NCI-H1694 treated with DMSO at 0.1 percent for 48 hours (cell line): ENCODE measurements at regions not wholly inside any gene's neighbourhood (a gene's known extent, or its start where the extent isn't known, plus 50 kb on each side); places are given as distances from the start of the nearest gene placed in this dataset.
"Not testable (repeated sequence)": the region's sequence is repeated elsewhere in the genome, so short reads cannot be mapped to it uniquely, and the experiment has no call there.

Source experiments
- DNase-seq: peaks from one replicate; lab custom pipeline; 2025; lab: John Stamatoyannopoulos, UW

DNA sequence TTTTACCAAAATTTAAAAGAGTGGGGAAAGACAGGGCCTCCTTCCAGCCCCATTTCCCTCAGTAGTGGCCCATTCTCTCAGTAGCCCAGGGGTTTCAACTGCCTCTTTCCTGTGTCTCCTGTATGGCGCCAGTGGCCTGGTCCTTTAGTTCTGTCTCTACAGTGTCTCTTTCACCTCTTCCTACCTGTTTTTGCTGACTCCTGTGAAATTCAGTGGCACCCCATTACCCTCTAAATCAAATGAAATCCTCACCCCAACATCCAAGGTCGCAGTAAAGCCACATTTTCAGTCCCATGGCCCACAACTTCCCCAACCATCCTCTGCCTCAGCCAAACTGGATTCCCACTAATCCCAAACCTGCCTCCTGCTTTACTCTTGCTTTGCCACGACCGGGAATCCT is 200.7 kb downstream of the IPMK start:
- no peak for DNase-seq

DNA sequence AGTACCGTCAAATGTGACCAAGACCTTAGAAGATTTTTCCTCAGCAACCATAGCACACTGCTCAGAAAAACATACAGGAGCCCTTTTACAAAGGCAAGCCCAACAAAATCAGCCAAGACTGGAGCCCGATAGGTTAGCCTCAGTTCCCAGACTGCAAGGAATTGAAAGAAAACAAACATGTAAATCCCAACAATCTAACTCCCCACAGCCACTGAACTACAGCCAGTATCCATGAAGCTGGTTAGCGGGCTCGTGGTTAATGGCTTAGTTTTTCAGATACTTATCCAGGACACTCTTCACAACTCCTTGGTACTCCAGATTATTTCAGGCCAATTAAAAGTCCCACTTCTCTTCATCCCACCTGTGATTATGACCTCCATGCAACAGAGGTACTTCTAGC is 201.6 kb downstream of the IPMK start:
- DNase-seq: no peak

DNA sequence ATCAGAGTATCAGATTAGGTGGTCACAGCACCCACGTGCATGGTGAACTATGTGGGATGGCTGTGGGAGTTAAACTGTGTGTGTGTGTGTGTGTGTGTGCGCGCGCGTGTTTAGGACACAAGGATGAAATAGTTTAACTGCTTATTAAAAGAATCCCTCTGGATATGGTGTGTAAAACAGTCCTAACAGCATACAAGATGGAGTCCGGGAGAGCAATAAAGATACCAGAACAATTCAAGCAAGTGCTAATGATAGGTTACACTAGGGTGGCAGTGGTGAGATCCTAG is 202.2 kb downstream of the IPMK start:
- no peak for DNase-seq

DNA sequence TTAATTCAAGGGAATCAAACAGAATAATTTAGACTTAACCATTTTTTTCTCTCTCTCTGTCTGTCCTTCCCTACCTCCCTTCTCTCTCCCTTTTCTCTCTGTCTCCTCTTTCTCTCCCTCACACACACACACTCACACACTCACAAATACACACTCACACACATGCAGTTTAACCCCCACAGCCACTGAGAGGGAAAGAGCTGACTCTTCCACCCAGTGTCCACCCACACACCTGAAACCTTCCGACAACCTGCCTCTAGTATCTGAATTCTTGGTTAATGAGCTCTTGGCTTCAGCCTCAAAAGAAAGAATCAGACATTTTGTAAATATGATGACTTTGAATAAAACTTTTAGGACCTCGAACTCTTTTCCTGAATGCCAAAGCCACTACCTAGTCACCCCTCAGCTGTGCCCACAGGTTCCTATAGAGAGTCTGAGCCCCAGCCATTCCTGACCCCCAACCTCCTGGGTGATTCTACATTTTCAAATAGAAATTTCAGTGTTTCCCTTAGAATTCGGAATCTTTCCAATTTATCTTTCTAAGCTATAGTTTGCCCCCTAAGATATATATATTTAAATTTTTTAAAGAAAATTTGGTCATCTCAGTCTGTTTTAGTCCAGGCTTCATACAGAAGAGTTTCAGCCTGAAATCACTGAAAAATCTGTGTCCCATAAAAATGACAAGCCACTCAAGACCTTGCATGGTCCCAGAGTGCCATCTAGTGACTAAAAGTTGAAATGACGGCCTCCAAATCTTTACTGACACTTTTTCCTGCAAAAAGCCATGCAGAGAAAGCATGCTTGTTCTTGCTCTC is 202.8 kb downstream of the IPMK start:
- peak; percentile 16 for DNase-seq

DNA sequence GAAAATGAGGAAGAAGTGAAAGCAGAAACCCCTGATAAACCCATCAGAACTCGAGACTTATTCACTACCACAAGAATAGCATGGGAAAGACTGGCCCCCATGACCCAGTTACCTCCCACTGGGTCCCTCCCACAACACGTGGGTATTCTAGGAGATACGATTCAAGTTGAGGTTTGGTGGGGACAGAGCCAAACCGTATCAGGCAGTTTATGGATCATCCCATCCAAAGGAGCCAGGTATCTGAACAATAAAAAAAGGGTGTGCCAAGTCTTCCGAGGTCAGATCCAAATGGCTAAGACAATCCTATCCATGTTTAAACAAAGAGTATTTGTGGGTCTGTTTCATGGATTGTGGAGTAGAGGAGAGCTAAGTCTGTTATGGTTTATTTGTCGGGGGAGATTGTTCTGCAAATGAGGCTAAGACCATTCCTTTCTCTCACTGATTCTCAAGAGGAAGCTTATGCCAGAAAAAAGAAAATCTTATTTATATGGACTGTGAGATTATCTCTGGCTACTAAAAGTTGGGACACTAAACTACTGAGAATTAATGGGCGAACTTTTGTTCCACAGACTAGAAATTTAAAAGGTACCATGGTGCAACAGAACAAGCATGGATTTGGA is 203.7 kb downstream of the IPMK start:
- no peak for DNase-seq

DNA sequence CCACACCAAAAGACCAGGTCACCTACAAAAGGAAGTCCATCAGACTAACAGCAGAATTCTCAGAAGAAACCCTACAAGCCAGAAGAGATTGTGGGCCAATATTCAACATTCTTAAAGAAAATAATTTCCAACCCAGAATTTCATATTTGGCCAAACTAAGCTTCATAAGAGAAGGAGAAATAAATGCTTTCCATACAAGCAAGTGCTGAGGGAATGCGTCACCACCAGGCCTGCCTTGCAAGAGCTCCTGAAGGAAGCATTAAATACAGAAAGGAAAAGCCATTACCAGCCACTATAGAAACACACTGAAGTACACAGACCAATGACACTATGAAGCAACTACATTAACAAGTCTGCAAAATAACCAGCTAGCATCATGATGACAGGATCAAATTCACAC is 209.0 kb downstream of the IPMK start:
- not testable (repeated sequence) for DNase-seq

DNA sequence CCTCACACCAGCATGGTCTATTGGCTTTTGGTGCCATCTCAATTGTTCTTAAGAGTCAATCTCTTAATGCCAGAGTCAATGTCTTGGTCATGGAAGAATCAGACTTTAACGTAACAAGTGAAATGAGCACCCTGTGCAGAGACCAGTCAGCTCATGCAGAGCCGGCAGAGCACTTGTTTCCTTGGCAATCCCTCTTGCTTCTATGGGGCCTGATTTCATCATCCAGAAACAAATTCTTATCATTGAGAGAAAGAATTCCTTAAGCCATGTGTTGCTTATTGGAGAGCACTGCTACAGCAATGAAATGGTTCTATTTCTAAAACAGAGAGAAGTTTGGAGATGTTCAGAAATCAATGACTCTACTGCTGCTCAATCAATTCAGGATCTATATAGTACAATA is 212.8 kb downstream of the IPMK start:
- no peak for DNase-seq

DNA sequence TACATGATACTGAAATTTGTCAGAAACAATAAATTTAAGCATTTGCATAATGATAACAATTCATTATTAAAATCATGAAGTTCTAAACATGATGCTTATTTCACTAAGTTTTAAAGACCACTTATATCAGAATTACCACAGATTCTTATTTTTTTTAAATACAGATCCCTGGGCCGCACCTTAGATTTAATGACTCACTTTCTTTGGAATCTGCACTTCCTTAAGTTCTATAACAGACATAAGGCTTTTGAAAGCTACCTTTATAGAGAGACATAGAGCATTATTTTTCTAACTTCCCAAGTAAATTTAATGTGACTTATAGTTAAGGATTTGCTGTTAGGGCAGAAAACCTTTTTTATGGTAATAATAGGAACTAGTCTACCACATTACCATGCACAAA is 214.9 kb downstream of the IPMK start:
- DNase-seq: no peak

DNA sequence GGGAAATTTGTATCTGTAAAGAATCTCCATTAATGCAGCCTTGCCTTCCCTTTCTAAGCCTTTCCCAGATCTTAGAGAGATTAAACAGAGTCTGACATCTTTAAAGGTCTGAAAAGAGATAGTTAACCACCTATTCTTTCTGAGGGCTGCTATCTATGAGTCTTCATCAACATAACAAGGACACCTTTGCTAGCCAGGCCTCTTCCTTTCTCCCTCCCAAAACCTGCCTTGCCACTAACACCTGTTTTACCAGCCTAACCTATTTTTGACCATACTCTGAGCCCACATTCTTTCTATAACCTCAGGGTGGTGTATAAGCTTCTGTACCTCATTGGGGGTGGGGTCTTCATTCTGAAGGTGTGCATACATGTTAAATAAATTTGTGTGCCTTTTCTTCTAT is 217.1 kb downstream of the IPMK start:
- no peak for DNase-seq

DNA sequence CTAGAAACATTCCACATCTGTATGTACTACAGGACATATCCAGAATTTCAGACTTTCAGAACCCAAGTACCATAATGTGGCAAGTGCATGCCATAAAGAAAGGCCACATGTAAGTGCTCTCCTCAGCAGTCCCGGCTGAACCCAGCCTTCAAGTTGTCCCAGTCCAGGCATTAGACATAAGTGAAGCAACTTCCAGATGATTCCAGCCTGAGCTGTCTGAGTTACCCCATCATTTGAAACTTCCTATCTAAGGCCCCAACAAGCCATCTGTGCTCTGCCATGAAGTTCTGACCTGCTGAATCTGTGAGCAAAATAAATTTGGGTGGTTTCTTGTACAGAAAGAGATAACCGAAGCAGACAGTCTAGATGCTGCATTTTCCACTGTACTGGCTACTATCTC is 218.8 kb downstream of the IPMK start:
- DNase-seq: no peak

DNA sequence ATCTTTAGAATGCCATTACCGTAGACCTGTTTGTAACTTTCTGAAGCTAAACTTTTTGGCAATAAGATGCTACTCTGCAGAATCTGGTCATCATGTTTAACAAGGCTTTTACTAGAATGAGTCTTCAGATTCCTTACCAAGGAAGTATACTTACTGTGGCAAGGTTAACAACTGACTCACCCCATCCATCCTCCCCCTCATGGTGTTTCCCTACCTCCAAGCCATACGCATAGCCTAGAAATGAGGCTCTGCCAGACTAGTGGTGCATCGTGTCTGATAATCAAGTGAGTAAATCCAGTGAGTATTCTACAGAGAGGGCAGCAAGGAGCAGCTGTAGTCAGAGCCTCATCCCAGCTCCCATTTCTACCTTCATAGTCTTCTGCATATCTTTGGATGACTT is 223.6 kb downstream of the IPMK start:
- no peak for DNase-seq

DNA sequence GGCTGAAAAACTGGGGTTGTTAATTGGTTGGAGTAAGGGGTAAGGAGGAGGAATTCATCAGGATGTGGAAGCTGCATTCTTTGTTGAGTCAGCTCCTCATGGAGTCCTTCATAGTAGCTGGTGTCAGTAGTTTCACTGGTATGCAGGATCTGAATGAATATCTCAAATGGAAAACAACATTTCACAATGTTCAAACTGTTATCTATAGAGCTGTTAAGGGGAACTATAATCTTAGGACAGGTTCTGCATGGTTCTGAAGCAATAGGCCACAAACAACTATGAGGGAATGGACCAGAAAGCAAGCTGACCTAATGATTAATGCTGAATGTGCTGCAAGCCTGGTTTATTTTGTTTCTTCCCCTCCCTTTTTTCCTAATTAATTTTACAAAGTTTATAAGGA is 225.8 kb downstream of the IPMK start:
- no peak for DNase-seq

DNA sequence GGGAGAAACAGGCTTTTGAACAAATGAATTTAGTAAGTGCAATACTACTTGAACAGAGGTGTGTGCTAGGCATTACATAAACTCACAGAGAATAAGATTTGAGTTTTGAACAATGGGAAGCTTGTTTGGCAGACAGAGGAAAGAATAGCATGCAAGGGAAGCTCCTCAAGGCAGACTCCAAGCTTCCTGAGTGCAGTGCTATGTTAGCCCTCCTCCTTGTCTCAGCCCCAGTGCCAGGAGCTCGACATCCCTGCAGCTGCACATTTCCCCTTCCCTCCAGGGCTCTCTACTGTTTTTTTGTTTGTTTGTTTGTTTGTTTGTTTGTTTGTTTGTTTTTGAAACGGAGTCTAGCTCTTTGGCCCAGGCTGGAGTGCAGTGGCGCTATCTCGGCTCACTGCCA is 237.5 kb downstream of the IPMK start:
- DNase-seq: no peak

DNA sequence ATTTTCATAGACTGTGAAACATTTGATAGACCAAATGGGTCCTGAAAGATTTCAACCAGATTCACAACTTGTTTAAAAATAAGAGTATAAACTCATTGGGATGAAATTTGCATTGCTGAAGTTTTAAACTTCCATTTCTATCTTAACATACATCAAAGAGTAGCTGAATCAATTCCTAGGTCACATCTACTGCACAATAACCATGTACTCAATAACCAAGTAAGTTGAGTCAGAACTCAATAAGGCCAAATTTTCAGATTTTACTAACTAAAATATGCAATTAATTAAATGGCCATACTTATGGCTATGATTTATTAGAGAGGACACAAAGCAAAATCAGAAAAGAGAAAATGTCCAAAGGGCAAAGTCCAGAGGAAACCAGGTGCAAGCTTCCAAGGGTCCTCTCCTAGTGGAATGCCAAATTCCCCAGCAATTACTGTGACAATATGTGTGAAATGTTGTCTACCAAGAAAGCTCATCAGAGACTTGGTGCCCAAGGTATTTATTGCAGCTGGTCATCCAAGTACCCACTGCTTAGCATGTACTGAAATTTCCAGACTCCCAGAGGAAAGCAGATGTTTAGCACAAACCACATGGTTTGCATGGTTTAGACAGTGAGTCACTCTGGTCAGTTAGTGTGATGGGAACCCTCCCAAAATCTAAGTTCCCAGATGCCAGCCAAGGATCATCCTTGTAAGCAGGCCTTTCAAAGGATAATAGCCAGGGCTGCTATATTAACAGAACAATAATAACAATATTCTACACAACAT is 238.9 kb downstream of the IPMK start:
- DNase-seq: no peak

DNA sequence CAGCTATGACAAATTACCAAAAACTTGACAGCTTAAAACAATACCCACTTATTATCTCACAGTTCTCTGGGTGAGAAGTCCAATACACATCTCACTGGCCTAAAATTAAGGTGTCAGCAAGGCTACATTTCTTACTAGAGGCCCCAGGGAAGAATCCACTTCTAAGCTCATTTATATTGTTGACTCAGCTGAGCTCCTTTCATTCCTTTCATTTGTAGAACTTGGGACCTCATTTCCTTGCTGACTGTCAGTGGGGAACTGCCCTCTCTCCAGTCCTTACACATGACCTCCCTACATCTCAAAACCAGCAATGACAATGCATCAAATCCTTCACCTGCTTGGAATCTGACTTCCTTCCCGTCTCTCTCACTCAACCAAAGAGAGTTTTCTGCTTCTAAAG is 240.3 kb downstream of the IPMK start:
- DNase-seq: no peak

DNA sequence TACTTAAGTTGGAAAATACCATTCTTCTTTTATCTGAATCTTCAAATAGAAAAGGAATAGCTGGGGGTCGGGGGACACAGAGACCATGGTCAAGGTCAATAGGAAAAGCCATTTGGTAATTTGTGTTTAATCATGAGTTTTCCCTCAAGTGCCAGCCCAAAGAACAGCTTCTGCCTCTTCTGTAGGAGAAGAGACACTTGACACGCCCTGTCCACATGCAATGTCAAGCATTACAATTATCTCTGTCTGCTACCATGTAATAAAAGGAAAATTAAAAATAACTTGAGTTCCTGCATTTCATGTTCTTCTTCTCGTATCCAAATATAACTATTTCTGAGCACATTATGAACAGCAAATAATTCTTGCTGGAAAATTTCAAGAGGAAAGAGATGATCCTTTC is 241.7 kb downstream of the IPMK start:
- DNase-seq: no peak

DNA sequence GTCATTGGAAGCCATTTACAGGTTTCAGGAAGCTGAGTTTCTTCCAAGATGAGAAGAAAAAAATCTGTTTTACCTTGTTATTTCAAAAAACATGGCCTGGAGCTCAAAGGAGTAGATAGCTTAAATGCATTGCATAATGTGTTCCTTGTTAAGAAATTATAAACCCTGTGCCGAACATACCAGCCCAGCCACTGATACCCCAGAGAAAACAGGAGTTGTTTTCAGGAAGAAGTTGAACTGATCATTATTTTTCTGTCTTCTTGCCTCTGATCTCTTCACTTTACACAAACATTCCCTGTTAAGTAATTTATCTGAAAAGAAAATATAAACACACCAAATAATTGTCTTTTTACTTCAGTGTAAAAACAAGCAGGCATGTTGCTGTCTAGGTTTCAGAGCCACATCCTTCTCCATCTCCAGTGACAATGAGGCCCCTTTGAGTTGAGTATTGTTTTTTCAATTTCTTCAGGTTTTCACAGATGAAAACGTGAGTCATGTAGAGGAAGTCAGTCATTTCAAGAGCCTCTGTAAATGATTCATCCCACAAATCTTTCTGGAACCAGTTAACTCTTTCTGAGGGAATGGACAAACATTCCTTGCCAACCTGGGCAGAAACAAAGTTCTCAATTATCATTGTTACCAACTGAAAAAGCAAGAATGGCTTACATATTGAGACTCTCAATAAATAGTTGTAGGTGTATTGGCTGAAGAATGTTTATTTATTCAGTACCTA is 244.2 kb downstream of the IPMK start:
- DNase-seq: no peak

DNA sequence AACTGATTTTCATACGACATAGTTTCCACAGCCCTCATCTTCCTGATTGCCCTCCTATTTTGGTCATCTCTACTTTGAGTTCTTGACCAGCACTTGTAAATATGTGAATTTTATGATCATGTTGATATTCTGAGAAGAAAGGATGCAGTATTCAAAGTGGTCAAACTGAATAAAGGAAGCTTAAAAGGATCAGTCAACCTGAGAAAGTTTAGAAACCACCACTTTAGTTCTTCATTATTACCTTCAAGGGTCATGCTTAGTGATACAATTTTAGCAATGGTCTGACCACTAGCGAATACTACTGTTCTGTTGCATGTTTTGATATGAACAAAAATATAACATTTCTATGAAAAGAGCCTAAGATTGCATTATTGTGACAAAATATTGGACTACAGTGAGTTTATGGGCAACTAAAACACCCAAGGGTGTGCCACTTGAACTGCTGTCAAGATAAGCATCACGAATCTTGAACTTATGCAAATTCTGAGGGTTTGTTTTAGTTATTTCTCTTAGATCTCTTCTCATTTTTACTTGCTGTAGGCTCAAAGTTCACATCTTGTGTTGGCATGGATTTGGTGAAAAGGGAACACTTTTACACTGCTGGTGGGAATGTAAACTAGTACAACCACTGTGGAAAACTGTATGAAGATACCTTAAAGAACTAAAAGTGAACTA is 247.7 kb downstream of the IPMK start:
- DNase-seq: no peak

DNA sequence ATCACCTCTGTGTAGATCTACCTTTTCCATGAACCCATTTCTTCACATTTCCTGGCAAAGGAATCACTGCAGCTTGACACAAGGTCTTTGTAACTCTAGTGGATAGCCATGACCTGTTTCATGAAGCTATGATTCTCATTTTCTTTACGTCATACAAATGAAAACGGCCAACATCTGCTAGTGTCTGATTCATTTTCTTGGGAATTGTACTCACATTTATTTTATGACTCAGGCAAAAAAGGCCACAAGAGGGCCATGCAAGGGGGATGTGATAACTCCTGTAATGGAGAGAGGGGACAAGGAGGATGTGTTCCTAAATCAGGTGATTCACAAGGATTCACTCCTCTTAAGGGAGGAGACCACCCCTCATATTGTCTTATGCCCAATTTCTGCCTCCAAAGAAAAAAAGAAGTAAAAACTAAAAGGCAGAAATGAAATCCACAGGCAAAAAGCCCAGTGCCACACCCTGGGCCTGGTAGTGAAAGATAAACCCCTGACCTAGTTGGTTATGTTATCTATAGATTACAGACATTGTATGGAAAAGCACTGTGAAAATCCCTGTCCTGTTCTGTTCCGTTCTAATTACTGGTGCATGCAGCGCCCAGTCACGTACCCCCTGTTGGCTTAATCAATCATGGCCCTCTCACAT is 249.9 kb downstream of the IPMK start:
- DNase-seq: no peak

DNA sequence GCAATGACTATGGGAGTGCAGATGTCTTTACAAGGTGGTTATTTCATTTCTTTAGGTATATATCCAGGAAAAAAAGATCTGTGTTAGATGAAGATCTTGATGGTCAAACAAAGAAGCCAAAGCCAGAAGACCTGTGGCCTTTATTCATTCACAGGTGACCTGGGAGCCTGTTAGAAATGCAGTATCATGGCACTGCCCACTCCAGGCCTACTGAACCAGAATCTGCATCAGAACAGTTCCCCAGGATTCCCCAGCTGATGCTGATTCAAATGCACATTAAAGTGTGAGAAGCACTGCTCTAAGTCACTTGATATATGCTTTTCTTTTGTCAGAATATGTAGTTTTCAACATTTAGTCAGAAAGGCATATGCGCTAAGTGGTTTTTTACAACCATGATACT is 251.1 kb downstream of the IPMK start:
- no peak for DNase-seq

DNA sequence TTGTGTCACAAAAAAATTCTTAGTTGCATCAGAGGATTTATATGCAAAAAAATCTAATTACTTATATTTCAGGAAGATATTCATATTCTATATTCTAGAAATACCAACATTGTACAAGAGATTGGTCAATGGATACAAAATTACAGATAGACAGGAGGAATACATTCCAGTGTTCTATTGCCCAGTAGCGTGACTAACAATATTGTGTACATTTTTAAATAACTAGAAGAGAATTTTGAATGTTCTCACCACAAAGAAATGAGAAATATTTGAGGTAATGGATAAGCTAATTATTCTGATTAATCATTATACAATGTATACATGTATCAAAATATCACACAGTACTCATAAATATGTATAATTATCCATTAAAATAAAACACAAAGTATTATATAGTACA is 253.3 kb downstream of the IPMK start:
- DNase-seq: no peak

DNA sequence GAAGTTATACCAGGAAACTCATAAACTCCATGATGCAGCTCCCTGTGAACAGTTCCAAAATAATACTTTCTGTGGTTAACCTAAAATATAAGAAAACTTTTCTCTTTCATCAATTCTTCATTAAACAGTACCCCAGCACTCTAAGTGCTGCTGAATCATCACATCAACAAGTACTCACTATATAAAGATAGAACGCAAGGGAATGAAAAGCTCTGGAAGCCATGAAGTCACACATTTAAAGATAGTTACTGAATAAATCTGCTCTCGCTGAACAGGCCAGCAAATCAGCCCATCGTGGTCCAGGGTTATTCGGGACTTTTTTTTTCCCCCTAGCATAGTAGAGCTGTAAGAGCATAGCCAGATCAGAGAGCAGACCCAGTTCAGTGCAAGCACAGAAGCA is 254.3 kb downstream of the IPMK start:
- DNase-seq: no peak
